Common myeloid progenitor, CD34-positive (primary cell): ENCODE measurements at regions not wholly inside any gene's neighbourhood (a gene's known extent, or its start where the extent isn't known, plus 50 kb on each side); places are given as distances from the start of the nearest gene placed in this dataset.

Source experiments
- CTCF ChIA-PET: fragments of 350-600 bp; sonication (Branson Sonifier 250); formaldehyde crosslinking; loops from one replicate; lab custom pipeline; 2021; ENCODE audit warnings: antibody characterized with exemption; lab: Charles Lee
- POLR2A ChIA-PET: fragments of 350-600 bp; sonication (Branson Sonifier 250); formaldehyde crosslinking; loops from one replicate; lab custom pipeline; 2021; ENCODE audit warnings: antibody characterized with exemption; lab: Charles Lee
- DNase-seq, 3 donors: peaks; one replicate each; pipeline versions ENCODE4 v3.0.0 to v3.0.0-alpha.2; 2013
- H3K27ac ChIP-seq, 2 experiments: 1 replicate in 1 of 2; 2 replicates in 1 of 2; pipeline ENCODE4 v1.7.0; 2013; ENCODE audit warnings: inconsistent platforms in 2 of 2, low read length in 2 of 2, mild to moderate bottlenecking in 2 of 2, low read depth in 1 of 2, moderate library complexity in 1 of 2; ENCODE audit not compliant: severe bottlenecking in 2 of 2, insufficient read depth in 1 of 2, poor library complexity in 1 of 2
- H3K27me3 ChIP-seq, 5 experiments: replicated peaks in 2 of 5; 1 replicate in 3 of 5; 2 replicates in 2 of 5; pipeline versions ENCODE4 v1.6.1 to v1.7.0; 2013; ENCODE audit warnings: low read length in 4 of 5, mild to moderate bottlenecking in 2 of 5, moderate library complexity in 2 of 5, inconsistent platforms in 1 of 5; ENCODE audit not compliant: insufficient read depth in 5 of 5, control insufficient read depth in 4 of 5
- H3K36me3 ChIP-seq, 4 experiments: 1 replicate in 2 of 4; 2 replicates in 2 of 4; pipeline versions ENCODE4 v1.6.1 to v1.7.0; 2013; ENCODE audit warnings: low read length in 3 of 4, control low read depth in 1 of 4, mild to moderate bottlenecking in 1 of 4; ENCODE audit not compliant: control insufficient read depth in 4 of 4, insufficient read depth in 4 of 4
- H3K4me1 ChIP-seq, 4 experiments: 1 replicate in 3 of 4; 2 replicates in 1 of 4; pipeline versions ENCODE4 v1.6.1 to v1.7.1; 2013; ENCODE audit warnings: low read length in 3 of 4, mild to moderate bottlenecking in 3 of 4, control low read depth in 1 of 4, inconsistent platforms in 1 of 4, moderate library complexity in 1 of 4; ENCODE audit not compliant: control insufficient read depth in 4 of 4, insufficient read depth in 4 of 4; ENCODE audit errors: control extremely low read depth in 1 of 4
- H3K4me3 ChIP-seq, 7 experiments: 1 replicate in 4 of 7; 2 replicates in 3 of 7; pipeline versions ENCODE4 v1.5.1 to v1.7.0; 2013; ENCODE audit warnings: mild to moderate bottlenecking in 7 of 7, low read length in 6 of 7, moderate library complexity in 6 of 7, inconsistent platforms in 2 of 7, low read depth in 2 of 7, control low read depth in 1 of 7; ENCODE audit not compliant: insufficient read depth in 4 of 7, control insufficient read depth in 1 of 7; ENCODE audit errors: extremely low read depth in 1 of 7
- H3K9me3 ChIP-seq, 5 experiments: 1 replicate in 4 of 5; 2 replicates in 1 of 5; pipeline versions ENCODE4 v1.6.1 to v1.7.1; 2013; ENCODE audit warnings: low read length in 4 of 5, mild to moderate bottlenecking in 2 of 5, inconsistent platforms in 1 of 5, low read depth in 1 of 5, moderate library complexity in 1 of 5; ENCODE audit not compliant: control insufficient read depth in 4 of 5, insufficient read depth in 2 of 5; ENCODE audit errors: control extremely low read depth in 1 of 5
- WGBS: methylation state at CpG from one replicate; pipeline ENCODE4 v1.1.5; 2013; ENCODE audit not compliant: insufficient coverage; 5-methylcytosine and 5-hydroxymethylcytosine counted together

DNA sequence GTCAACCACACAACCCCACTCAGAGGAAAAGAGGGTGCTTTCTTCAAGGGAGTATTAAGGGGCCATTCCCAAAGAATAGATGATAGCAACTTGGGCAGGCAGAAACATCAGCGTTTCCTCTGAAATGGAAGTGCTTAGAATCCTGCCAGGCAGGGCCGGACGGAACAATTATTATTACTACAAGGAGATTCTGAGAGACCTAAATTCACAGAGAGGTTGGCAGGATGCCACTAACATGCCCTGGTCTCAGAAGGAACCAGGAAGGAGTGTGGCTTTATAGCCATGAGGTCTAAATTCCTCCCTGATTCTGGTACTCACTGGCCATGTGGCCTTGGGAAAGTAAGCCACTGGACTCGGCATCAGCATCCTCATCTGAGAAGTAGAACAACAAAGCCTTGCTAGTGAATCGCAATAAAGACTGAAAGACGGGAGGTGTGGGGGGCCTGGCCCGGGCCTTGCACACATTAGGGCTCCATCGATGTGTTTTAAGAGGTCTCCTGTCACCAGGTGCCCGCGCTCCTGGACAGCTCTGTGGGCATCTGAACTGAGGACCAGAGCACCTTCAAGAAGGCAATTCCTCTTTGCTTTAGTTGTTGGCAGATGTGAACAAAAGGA lies 131.5 kb downstream of the OAT start:
- H3K9me3 ChIP-seq, result no peaks in the 10 kb centered on the region
- ChIA-PET CTCF (no interaction called here), POLR2A (no interaction called here)
- H3K27ac ChIP-seq, result no peak overlapping the region
- no peak overlapping the region for H3K4me3 ChIP-seq
- H3K4me1 ChIP-seq, result peaks cover 0 to 11% (median 11%) of the 10 kb centered on the region in 4 experiments
- 96% methylated on average over 8 of the region's 10 CpGs for whole genome bisulfite sequencing
- no peaks in the 10 kb centered on the region for H3K36me3 ChIP-seq
- no peak for DNase-seq
- H3K27me3 ChIP-seq, result no peaks in the 10 kb centered on the region

DNA sequence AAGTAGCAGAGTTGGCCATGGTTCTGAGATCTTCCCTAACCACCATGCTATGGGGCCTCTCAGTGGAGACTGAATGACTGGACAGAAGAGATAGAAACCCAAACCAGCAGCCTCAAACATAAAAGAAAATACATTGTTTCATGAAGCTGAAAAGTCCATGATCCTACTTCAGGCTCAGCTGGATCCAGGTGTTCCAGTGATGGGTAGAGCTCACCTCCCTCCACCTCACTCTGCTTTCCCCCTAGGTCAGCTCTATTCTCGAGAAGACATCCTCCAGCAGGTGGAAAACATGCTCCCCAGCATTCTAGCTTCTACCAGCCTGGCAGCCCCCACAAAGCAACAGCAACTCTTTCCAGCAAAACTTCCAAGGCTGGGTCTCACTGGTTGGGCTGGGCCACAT lies 132.1 kb downstream of the OAT start:
- ChIA-PET POLR2A (no interaction called here), CTCF (no interaction called here)
- no peaks in the 10 kb centered on the region for H3K9me3 ChIP-seq
- no peak overlapping the region for H3K4me3 ChIP-seq
- no peaks in the 10 kb centered on the region for H3K27me3 ChIP-seq
- peaks cover 0 to 11% (median 11%) of the 10 kb centered on the region in 4 experiments for H3K4me1 ChIP-seq
- H3K36me3 ChIP-seq, result no peaks in the 10 kb centered on the region
- WGBS, result 100% methylated on average over 1 of the region's 1 CpG
- DNase-seq, result no peak
- H3K27ac ChIP-seq, result no peak overlapping the region

DNA sequence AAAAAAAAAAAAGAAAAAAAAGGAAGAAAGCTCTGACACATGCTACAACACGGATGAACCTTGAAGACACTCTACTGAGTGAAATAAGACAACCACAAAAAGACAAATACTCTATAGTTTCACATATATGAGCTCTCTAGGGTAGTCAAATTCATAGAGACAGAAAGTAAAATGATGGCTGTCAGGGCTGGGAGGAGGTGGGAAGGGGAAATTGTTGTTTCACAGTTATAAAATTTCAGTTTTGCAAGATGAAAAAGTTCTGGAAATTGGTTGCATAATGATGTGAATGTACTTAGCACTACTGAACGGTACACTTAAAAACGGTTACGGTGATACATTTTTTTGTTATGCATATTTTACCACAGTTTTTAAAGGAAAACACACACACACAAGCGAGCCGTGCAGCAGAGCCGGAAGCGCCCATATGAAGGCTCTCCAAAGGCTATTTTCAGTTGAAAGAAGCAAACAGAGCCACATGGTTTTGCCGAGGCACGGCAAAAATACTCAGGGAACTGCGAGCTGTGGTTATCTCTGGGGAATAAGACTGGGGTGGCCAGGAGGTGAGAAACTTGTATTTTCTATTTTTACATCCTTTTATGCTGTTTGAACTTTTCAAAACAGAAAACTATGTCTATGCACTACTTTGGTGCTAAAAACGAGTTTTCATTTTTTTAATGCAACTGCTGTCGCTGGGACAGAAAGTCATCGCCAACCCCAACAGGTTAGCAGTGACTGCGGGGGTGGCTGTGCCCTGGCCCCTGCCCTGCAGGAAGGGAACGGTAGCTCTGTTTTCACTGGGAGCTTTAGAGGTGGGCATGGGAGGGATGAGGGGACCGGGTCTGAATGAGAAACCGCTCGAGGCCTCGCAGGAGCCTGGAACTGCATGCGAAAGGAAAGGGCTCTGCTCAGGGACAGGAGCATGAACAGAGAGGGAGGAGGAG lies 132.9 kb downstream of the OAT start:
- POLR2A ChIA-PET, result no interaction called here
- no peaks in the 10 kb centered on the region for H3K36me3 ChIP-seq
- H3K27ac ChIP-seq, result no peak overlapping the region
- H3K9me3 ChIP-seq, result no peaks in the 10 kb centered on the region
- H3K4me1 ChIP-seq, result peaks cover 0 to 11% (median 11%) of the 10 kb centered on the region in 4 experiments
- CTCF ChIA-PET, result no interaction called here
- no peaks in the 10 kb centered on the region for H3K27me3 ChIP-seq
- H3K4me3 ChIP-seq, result no peak overlapping the region
- WGBS, result 97% methylated on average over 13 of the region's 21 CpGs
- DNase-seq, result no peak

DNA sequence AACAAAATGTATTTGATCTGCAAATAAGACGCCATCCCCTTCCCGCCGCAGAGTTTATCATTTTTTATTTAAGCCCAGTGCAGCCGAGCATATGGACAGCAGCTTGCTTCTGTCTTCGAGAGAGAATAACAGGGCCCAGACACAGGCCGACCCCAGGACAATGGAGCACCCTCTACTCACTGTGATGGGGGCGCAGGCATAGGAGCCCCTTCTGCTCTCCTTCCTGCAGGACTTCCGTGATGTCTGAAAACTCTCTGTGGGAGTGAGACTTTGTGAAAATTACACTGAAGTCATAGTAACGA lies 134.8 kb downstream of the OAT start:
- no peaks in the 10 kb centered on the region for H3K36me3 ChIP-seq
- ChIA-PET CTCF (no interaction called here), POLR2A (no interaction called here)
- 90% methylated on average over 8 of the region's 9 CpGs for WGBS
- H3K4me1 ChIP-seq, result no peaks in the 10 kb centered on the region
- no peak for DNase-seq
- peaks cover 0 to 2% (median 0%) of the 10 kb centered on the region in 5 experiments for H3K27me3 ChIP-seq
- peaks cover 0 to 3% (median 0%) of the 10 kb centered on the region in 5 experiments for H3K9me3 ChIP-seq
- no peak overlapping the region for H3K4me3 ChIP-seq
- H3K27ac ChIP-seq, result no peak overlapping the region

DNA sequence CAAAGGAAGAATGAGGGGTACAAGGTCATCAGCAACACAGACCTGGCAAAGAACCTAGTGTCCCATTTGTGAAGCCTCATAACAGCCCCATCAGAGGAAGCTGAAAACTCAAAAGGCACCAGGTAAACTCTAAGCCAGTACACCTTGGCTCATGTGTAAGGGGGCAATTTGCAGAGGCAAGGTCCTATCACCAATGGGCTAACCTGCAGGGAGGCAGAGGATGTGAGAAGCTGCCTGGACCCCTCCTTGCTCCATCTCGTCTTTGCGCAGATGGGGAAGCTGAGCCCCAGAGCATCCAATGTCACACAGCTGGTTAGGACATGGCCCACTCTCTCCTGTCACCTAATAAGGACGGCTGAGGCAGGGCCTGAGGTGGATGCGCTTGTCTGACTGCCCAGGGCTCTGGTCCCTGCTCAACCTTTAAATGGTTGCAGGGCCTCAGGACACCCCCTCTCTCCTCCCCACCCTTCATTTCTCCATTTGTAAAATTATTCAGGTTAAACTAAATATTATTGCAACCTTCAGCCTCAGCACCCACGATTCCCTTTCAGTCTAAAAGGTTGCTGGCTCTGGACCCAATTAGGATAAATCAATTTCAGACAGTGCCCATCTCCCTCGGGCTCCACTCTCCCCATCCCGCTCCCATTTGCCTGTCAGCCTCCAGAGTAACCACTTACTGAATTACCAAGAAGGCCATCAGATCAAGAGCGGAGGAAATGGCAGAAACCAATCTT lies 135.3 kb downstream of the OAT start:
- Histone ChIP-seq H3K4me3 (no peak overlapping the region), H3K9me3 (peaks cover 0 to 3% (median 0%) of the 10 kb centered on the region in 5 experiments), H3K27me3 (peaks cover 0 to 2% (median 0%) of the 10 kb centered on the region in 5 experiments), H3K4me1 (no peaks in the 10 kb centered on the region), H3K27ac (no peak overlapping the region), H3K36me3 (no peaks in the 10 kb centered on the region)
- ChIA-PET CTCF (no interaction called here), POLR2A (no interaction called here)
- 97% methylated on average over 8 of the region's 8 CpGs for WGBS
- DNase-seq, result no peak

DNA sequence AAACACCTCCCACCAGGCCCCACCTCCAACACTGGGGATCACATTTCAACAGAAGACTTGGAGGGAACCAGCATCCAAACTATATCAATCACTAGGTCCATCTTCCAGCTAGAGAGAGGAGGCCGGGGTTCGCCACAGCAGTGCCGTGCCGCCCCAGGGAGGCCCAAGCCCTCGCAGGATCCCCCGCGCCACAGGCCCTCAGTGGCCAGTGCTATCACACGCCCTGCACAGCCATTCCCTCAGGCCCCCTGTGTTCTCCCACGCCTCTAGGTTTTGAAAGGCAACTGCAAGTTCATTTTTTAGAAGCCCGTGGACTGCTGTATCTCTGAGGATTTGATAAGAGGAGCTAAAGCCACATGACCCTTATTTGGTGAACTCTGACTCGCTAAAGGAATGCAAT lies 136.4 kb downstream of the OAT start:
- H3K36me3 ChIP-seq, result no peaks in the 10 kb centered on the region
- H3K27ac ChIP-seq, result no peak overlapping the region
- H3K4me1 ChIP-seq, result no peaks in the 10 kb centered on the region
- POLR2A ChIA-PET, result no interaction called here
- peaks cover 0 to 2% (median 0%) of the 10 kb centered on the region in 5 experiments for H3K27me3 ChIP-seq
- H3K4me3 ChIP-seq, result no peak overlapping the region
- peaks cover 0 to 3% (median 0%) of the 10 kb centered on the region in 5 experiments for H3K9me3 ChIP-seq
- CTCF ChIA-PET, result no interaction called here
- no peak for DNase-seq
- WGBS, result 94% methylated on average over 11 of the region's 11 CpGs

DNA sequence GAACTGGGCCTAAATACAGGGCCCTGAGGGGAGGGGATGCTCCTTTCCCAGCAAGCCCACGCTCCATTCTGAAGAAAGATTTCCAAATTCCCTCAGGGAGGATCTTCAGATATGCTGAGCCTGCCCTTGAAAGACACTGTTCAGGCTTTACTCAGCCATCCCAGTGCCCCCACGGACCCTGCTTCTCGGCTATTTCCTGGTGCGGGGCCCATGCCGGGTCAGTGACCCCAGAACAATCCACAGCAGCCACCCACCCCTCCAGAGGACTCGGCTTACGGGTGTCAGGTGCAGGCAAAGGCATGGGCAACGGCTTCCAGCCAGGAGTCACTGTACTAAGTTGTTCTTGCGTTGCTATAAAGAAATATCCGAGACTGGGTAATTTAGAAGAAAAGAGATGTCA lies 137.1 kb downstream of the OAT start:
- no peaks in the 10 kb centered on the region for H3K4me1 ChIP-seq
- ChIA-PET POLR2A (no interaction called here), CTCF (no interaction called here)
- 96% methylated on average over 6 of the region's 10 CpGs for WGBS
- no peaks in the 10 kb centered on the region for H3K36me3 ChIP-seq
- H3K9me3 ChIP-seq, result peaks cover 0 to 3% (median 0%) of the 10 kb centered on the region in 5 experiments
- no peak for DNase-seq
- peaks cover 0 to 2% (median 0%) of the 10 kb centered on the region in 5 experiments for H3K27me3 ChIP-seq
- no peak overlapping the region for H3K27ac ChIP-seq
- no peak overlapping the region for H3K4me3 ChIP-seq
